ENCODE measurements at regions not wholly inside any gene's neighbourhood (a gene's known extent, or its start where the extent isn't known, plus 50 kb on each side); places are given as distances from the start of the nearest gene placed in this dataset.

DNA sequence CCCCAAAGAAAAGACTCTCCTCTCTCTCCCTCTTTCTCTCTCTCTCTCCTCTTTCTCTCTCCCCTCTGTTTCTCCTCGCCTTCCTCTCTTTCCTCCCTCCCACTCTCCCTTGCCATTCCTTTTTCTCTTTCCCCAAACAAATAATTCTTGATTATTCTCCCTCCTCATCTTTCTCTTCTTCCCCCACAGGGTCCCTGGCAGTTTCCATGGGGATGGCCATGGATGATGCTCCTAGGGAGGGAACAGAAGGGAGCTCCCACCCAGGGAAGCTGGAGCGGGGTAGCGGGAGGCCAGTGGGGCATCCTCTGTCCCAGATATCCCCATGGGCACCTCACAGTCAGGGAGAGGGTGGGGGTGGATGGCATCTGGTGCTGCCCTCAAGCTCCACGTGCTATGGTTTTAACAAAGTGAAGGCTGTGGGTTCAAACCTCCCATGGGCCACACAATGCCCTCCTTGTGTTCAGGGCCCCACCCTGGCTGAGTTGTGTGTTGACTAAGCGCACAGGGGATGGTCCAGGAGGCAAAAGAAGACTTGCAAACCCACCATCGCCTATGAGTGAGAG is 266.4 kb downstream of the BUD13 start:
- TF ChIP-seq, protein P1, sequence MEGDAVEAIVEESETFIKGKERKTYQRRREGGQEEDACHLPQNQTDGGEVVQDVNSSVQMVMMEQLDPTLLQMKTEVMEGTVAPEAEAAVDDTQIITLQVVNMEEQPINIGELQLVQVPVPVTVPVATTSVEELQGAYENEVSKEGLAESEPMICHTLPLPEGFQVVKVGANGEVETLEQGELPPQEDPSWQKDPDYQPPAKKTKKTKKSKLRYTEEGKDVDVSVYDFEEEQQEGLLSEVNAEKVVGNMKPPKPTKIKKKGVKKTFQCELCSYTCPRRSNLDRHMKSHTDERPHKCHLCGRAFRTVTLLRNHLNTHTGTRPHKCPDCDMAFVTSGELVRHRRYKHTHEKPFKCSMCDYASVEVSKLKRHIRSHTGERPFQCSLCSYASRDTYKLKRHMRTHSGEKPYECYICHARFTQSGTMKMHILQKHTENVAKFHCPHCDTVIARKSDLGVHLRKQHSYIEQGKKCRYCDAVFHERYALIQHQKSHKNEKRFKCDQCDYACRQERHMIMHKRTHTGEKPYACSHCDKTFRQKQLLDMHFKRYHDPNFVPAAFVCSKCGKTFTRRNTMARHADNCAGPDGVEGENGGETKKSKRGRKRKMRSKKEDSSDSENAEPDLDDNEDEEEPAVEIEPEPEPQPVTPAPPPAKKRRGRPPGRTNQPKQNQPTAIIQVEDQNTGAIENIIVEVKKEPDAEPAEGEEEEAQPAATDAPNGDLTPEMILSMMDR (IDR thresholded peaks at IDR 0.05), result no peak
- TF ChIP-seq POLR2A (IDR thresholded peaks at IDR 0.05), result no peak
